OCI-LY3 (cell line): ENCODE measurements at regions not wholly inside any gene's neighbourhood (a gene's known extent, or its start where the extent isn't known, plus 50 kb on each side); places are given as distances from the start of the nearest gene placed in this dataset.

Source experiments
- CTCF ChIP-seq: fragments of 200-600, 300-600 bp; sonication (generic); IDR thresholded peaks from 2 replicates; pipeline ENCODE4 v1.5.1; 2014; ENCODE audit warnings: antibody characterized with exemption, low read length, low read depth
- EZH2phosphoT487 ChIP-seq: fragments of 200-600 bp; shearing (Covaris generic); IDR thresholded peaks from 2 replicates; pipeline ENCODE4 v1.6.1; 2018; ENCODE audit warnings: antibody characterized with exemption, mixed run types, low read depth

DNA sequence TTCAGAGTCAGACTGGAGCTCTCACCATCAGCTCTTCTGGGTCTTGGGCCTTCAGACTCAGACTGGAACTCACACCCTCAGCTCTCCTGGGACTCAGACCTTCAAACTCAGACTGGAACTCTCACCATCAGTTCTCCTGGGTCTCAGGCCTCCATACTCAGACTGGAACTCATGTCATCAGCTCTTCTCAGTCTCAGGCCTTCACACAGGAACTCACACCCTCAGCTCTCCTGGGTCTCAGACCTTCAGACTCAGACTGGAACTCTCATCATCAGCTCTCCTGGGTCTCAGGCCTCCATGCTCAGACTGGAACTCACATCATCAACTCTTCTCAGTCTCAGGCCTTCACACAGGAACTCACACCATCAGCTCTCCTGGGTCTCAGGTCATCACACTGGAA is 147.2 kb upstream of the MXRA5 start:
- TF ChIP-seq EZH2phosphoT487 (no peak), CTCF (no peak)
